DOHH2 (cell line): ENCODE measurements at regions not wholly inside any gene's neighbourhood (a gene's known extent, or its start where the extent isn't known, plus 50 kb on each side); places are given as distances from the start of the nearest gene placed in this dataset.

ENCODE experiments used
- CTCF ChIP-seq: fragments of 200-600 bp; sonication (generic); IDR thresholded peaks from one replicate; pipeline ENCODE4 v1.5.1; 2014; ENCODE audit warnings: antibody characterized with exemption, mild to moderate bottlenecking, low read depth, low read length; ENCODE audit not compliant: poor library complexity, severe bottlenecking
- EZH2phosphoT487 ChIP-seq: fragments of 200-600 bp; sonication (generic); IDR thresholded peaks from 2 replicates; pipeline ENCODE4 v1.6.1; 2017; ENCODE audit warnings: borderline replicate concordance, mild to moderate bottlenecking, antibody characterized with exemption, low read length, moderate library complexity, mixed read lengths

GRCh38 chr2:138959031-138959430 lies 178.8 kb upstream of the NXPH2 start:
- TF ChIP-seq CTCF (no peak), EZH2phosphoT487 (no peak)
